AG10803 (cell line): ENCODE measurements at regions not wholly inside any gene's neighbourhood (a gene's known extent, or its start where the extent isn't known, plus 50 kb on each side); places are given as distances from the start of the nearest gene placed in this dataset.

Experiments used
- DNase-seq: peaks from one replicate; pipeline ENCODE4 v3.0.0; 2010; ENCODE audit warnings: low read depth
- H3K4me3 ChIP-seq: 2 replicates; pipeline ENCODE4 v1.5.1; 2011; ENCODE audit warnings: mild to moderate bottlenecking, low read length, control low read depth
- TF ChIP-seq, protein P1 (sequence below): conservative IDR thresholded peaks from 2 replicates; pipeline ENCODE4 v1.5.1; 2011; ENCODE audit warnings: mild to moderate bottlenecking, low read length, control low read depth, inconsistent platforms

DNA sequence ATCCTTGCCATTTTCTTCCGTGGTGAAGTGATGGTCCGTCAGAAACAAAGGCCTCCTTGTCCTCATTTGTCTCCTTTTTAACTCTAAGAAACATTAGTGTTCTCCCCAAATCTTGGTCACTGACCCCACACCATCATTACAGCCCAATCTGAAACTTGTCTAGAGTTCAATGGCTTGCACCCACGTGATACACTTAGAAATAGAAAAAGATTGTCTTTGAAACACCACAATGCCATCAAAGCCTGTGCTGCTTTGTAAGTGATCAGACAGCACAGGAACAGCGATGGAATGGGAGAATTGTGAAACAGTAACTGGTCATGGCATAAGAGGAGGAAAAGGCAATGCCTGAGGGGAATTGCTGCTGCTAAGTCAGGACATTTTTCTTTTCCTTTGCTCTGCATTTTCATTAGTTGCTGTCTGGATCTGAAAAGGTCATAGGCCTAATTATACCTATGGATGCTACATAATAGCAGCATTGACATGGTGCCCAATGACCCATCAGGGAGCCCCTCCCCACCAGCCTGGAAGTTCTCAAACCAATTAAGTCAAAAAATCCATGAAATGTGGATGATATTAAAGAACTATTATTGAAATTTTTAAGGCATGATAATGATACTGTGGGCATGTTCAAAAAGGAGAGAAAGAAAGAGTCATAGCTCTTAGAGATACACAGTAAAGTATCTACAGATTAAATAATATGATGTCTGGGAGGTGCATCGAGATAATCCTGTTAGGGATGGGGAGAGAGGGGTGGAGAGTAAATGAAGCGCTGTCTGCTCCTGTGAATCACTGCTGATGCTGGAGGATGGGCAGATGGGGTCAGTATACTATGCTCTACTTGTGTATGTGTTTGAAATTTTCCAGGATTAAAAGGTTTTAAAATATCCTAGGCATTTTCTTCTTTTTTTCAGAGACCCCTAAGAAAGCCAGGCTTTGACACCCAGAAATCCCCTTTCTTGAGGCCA is 83.6 kb downstream of the ENC1 start:
- DNase-seq: peak; percentile 59
- TF ChIP-seq, protein P1, sequence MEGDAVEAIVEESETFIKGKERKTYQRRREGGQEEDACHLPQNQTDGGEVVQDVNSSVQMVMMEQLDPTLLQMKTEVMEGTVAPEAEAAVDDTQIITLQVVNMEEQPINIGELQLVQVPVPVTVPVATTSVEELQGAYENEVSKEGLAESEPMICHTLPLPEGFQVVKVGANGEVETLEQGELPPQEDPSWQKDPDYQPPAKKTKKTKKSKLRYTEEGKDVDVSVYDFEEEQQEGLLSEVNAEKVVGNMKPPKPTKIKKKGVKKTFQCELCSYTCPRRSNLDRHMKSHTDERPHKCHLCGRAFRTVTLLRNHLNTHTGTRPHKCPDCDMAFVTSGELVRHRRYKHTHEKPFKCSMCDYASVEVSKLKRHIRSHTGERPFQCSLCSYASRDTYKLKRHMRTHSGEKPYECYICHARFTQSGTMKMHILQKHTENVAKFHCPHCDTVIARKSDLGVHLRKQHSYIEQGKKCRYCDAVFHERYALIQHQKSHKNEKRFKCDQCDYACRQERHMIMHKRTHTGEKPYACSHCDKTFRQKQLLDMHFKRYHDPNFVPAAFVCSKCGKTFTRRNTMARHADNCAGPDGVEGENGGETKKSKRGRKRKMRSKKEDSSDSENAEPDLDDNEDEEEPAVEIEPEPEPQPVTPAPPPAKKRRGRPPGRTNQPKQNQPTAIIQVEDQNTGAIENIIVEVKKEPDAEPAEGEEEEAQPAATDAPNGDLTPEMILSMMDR: no peak
- H3K4me3 ChIP-seq: no peak overlapping the region

DNA sequence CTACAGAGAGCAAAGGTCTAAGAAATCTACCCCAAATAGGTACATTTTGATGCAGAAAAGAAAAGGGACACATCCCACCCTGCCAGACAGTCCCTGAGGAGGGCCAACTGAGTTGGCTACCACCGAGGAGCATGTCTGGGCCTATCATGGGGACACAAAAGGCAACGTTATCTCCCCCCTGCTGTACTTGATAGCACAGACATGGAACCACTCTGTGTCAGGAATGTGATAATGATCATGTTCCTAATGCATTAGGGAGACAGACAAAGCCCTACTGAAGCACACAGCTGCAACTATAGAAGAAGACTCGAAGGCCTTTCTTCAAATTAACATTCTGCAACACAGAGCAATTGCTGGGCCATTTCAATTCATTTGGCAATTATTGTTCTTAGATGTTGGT is 84.5 kb downstream of the ENC1 start:
- TF ChIP-seq, protein P1: no peak
- H3K4me3 ChIP-seq: no peak overlapping the region
- DNase-seq: no peak

DNA sequence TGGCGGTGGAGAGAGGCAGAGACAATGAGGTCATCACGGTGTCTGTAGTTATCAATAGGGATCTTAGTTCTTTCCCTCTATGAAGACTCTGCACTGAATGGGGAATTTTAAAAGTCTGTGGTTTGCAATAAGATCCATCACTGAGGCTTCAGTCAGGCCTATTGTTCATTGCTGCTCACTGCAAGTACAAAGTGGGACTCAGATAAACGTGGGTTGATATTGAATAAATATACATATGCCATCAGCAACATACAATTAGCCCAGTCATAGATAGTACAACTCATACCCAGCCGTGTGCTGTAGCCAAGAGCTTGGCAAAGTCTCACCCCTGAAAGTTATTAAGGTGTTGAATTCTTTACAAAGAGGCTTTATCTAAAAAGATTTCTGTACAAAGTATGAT is 88.4 kb downstream of the ENC1 start:
- TF ChIP-seq, protein P1: no peak
- H3K4me3 ChIP-seq: no peak overlapping the region
- no peak for DNase-seq

DNA sequence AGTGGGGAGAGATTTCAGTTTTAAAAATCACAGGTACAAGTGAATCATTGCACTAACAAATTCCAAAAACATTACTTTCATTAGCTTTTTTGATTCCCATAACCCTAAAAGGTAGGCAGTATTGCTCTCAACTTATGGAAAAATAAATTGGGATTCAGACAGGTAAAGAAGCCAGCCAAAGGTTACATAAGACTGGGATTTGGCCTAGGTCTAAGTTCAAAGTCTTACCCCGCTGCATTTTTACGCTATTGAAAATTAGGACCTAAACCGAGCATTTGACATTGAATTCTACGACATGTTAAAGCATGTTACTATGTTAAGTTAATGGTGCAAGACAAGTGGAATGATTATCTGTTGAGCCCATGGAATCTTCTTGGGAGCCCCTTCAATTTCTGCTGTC is 89.6 kb downstream of the ENC1 start:
- TF ChIP-seq, protein P1: no peak
- DNase-seq: no peak
- H3K4me3 ChIP-seq: no peak overlapping the region

DNA sequence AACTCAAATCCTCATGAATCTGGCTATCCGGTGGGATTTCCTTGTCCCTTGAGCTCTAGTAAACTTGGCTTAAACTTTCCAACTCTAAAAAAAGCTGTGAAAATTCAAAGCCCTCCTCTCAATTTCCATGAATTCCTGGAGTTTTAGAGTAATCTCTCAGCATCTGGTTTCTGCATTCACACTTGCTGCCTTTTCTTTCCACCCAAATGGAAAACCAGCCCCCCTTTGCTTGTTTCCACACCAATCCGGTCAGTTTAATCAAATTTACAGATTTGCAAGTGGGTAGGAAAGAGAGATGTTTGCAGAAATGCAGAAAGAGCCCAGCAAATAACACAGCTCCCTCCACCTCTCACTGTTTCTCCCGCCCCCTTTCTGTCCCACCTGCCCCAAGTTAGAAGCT is 91.1 kb downstream of the ENC1 start:
- DNase-seq: no peak
- TF ChIP-seq, protein P1: no peak

DNA sequence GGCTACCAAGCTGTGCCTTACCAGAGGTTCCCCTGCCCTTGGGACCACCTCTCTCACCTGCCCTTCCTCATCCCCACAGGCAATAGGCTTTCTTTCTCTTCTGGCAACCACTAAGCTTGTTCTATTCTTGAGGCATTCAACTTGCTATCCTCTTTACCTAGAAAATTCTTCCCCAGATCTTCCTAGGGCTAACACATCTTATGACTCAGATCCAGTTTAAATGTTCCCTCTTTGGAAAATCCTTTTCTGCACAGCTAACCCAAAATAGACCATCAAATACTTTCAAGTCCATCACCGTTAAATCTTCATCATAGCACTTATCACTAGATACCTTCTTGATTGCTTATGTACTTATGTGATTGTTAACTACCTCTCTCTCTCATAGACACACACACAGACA is 93.7 kb downstream of the ENC1 start:
- peak; percentile 11 for DNase-seq
- H3K4me3 ChIP-seq: no peak overlapping the region
- TF ChIP-seq, protein P1: no peak

More for the DNA sequence above, 91.1 kb downstream of the ENC1 start:
- no peak overlapping the region for H3K4me3 ChIP-seq

DNA sequence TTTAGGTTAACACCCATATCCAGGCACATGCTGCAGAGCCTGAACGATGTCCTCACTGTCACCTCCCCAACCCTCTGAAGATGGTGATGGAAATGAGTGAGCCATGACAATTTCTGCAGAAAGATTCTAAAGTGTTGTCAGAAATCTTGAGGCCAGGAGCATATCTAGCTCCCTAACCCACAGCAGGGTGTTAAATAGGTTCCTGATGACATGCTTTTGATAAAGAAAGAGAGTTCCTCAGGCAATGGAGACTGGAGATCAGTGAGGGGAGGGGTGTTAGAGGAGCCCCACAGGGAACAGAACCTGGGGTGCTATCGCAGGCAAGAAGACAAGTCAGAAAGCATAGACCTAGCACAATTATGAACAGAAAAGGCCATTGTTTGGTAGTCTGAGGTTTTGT is 95.7 kb downstream of the ENC1 start:
- TF ChIP-seq, protein P1: no peak

More for the DNA sequence above, 95.7 kb downstream of the ENC1 start:
- DNase-seq: no peak
- no peak overlapping the region for H3K4me3 ChIP-seq
